H9 (cell line): ENCODE measurements at regions not wholly inside any gene's neighbourhood (a gene's known extent, or its start where the extent isn't known, plus 50 kb on each side); places are given as distances from the start of the nearest gene placed in this dataset.

Experiments
- DNase-seq: peaks from one replicate; pipeline ENCODE4 v3.0.0-alpha.2; 2017
- H2AFZ ChIP-seq: one replicate; pipeline ENCODE4 v1.6.1; 2013; ENCODE audit warnings: mild to moderate bottlenecking, low read length, control low read depth, moderate library complexity
- H2AK5ac ChIP-seq: 2 replicates; pipeline ENCODE4 v1.6.1; 2013; ENCODE audit warnings: low read length, control low read depth, mixed read lengths; ENCODE audit not compliant: insufficient read length
- H2BK120ac ChIP-seq: one replicate; pipeline ENCODE4 v1.6.1; 2013; ENCODE audit warnings: low read depth, mild to moderate bottlenecking, low read length, control low read depth, inconsistent platforms; ENCODE audit not compliant: poor library complexity, severe bottlenecking
- H2BK12ac ChIP-seq: 2 replicates; pipeline ENCODE4 v1.6.1; 2013; ENCODE audit warnings: low read length, control low read depth, mixed read lengths, low read depth; ENCODE audit not compliant: insufficient read length
- H2BK15ac ChIP-seq: 2 replicates; pipeline ENCODE4 v1.6.1; 2013; ENCODE audit warnings: low read depth, low read length, control low read depth
- H2BK20ac ChIP-seq: one replicate; pipeline ENCODE4 v1.6.1; 2013; ENCODE audit warnings: low read depth, mild to moderate bottlenecking, low read length, control low read depth, inconsistent platforms; ENCODE audit not compliant: poor library complexity, severe bottlenecking
- H2BK5ac ChIP-seq: 2 replicates; pipeline ENCODE4 v1.6.1; 2013; ENCODE audit warnings: low read length, control low read depth, mixed read lengths; ENCODE audit not compliant: insufficient read length
- H3K14ac ChIP-seq: 2 replicates; pipeline ENCODE4 v1.6.1; 2013; ENCODE audit warnings: low read length, control low read depth; ENCODE audit not compliant: insufficient read depth
- H3K18ac ChIP-seq: 2 replicates; pipeline ENCODE4 v1.6.1; 2013; ENCODE audit warnings: low read depth, mild to moderate bottlenecking, mixed read lengths, low read length, control low read depth; ENCODE audit not compliant: insufficient read length
- H3K23ac ChIP-seq: 2 replicates; pipeline ENCODE4 v1.6.1; 2013; ENCODE audit warnings: low read length, control low read depth, mixed read lengths, low read depth; ENCODE audit not compliant: insufficient read length
- H3K23me2 ChIP-seq: 2 replicates; pipeline ENCODE4 v1.6.1; 2013; ENCODE audit warnings: low read depth, mild to moderate bottlenecking, mixed read lengths, low read length, control low read depth; ENCODE audit not compliant: insufficient read length, poor library complexity, severe bottlenecking
- H3K27ac ChIP-seq: 2 replicates; pipeline ENCODE4 v1.5.1; 2013; ENCODE audit warnings: low read length, control low read depth, mixed read lengths, low read depth; ENCODE audit not compliant: insufficient read length
- H3K27me3 ChIP-seq: 2 replicates; pipeline ENCODE4 v1.6.1; 2013; ENCODE audit warnings: low read length, control low read depth, inconsistent platforms; ENCODE audit not compliant: insufficient read depth
- H3K4ac ChIP-seq: 2 replicates; pipeline ENCODE4 v1.6.1; 2013; ENCODE audit warnings: low read depth, mild to moderate bottlenecking, control low read depth, inconsistent platforms, low read length, moderate library complexity
- H3K4me1 ChIP-seq: 2 replicates; pipeline ENCODE4 v1.6.1; 2013; ENCODE audit warnings: low read length, control low read depth, inconsistent platforms; ENCODE audit not compliant: insufficient read depth
- H3K4me2 ChIP-seq: 2 replicates; pipeline ENCODE4 v1.6.1; 2013; ENCODE audit warnings: low read length, control low read depth, mixed read lengths; ENCODE audit not compliant: insufficient read length, insufficient read depth
- H3K56ac ChIP-seq: 2 replicates; pipeline ENCODE4 v1.6.1; 2013; ENCODE audit warnings: low read depth, mild to moderate bottlenecking, mixed read lengths, low read length, control low read depth; ENCODE audit not compliant: insufficient read length
- H3K79me1 ChIP-seq: 2 replicates; pipeline ENCODE4 v1.6.1; 2013; ENCODE audit warnings: low read depth, mild to moderate bottlenecking, moderate library complexity, low read length, control low read depth, inconsistent platforms; ENCODE audit not compliant: insufficient read depth, poor library complexity, severe bottlenecking
- H3K79me2 ChIP-seq: 2 replicates; pipeline ENCODE4 v1.6.1; 2013; ENCODE audit warnings: low read length, control low read depth, inconsistent platforms; ENCODE audit not compliant: insufficient read depth
- H3K9ac ChIP-seq: 2 replicates; pipeline ENCODE4 v1.6.1; 2013; ENCODE audit warnings: low read length, control low read depth, mixed read lengths; ENCODE audit not compliant: insufficient read length; ENCODE audit errors: extremely low read depth
- H3K9me3 ChIP-seq: one replicate; pipeline ENCODE4 v1.6.1; 2013; ENCODE audit warnings: low read depth, low read length, inconsistent platforms; ENCODE audit not compliant: control insufficient read depth
- H3T11ph ChIP-seq: one replicate; pipeline ENCODE4 v1.6.1; 2013; ENCODE audit warnings: mild to moderate bottlenecking, low read length, control low read depth, inconsistent platforms
- H4K20me1 ChIP-seq: one replicate; pipeline ENCODE4 v1.6.1; 2013; ENCODE audit not compliant: control insufficient read depth, insufficient read length, insufficient read depth
- H4K5ac ChIP-seq: 2 replicates; pipeline ENCODE4 v1.6.1; 2013; ENCODE audit warnings: low read depth, mild to moderate bottlenecking, mixed read lengths, low read length, control low read depth; ENCODE audit not compliant: insufficient read length
- H4K8ac ChIP-seq: replicated peaks from 2 replicates; pipeline ENCODE4 v1.6.1; 2013; ENCODE audit warnings: low read length, control low read depth, mixed read lengths, low read depth; ENCODE audit not compliant: insufficient read length
- H4K91ac ChIP-seq: 2 replicates; pipeline ENCODE4 v1.6.1; 2013; ENCODE audit warnings: low read depth, mild to moderate bottlenecking, moderate library complexity, mixed read lengths, low read length, control low read depth; ENCODE audit not compliant: insufficient read length
- H3K27ac Mint-ChIP-seq, 3 experiments: 2 replicates in 2 of 3; 3 replicates in 1 of 3; pipeline ENCODE4 v1.8.0; 2020 to 2021; ENCODE audit warnings: mixed read lengths in 3 of 3, mild to moderate bottlenecking in 1 of 3, moderate library complexity in 1 of 3
- H3K27me3 Mint-ChIP-seq: 2 replicates; pipeline ENCODE4 v1.8.0; 2021; ENCODE audit warnings: low read depth, mild to moderate bottlenecking, moderate library complexity, mixed read lengths
- H3K36me3 Mint-ChIP-seq, 3 experiments: 2 replicates in 2 of 3; 3 replicates in 1 of 3; pipeline ENCODE4 v1.8.0; 2020 to 2021; ENCODE audit warnings: low read depth in 3 of 3, mixed read lengths in 3 of 3; ENCODE audit not compliant: insufficient read depth in 1 of 3
- H3K4me1 Mint-ChIP-seq, 2 experiments: 2 replicates each; pipeline ENCODE4 v1.8.0; 2020; ENCODE audit warnings: mixed read lengths in 2 of 2
- H3K4me3 Mint-ChIP-seq, 2 experiments: 2 replicates in 1 of 2; 3 replicates in 1 of 2; pipeline ENCODE4 v1.8.0; 2020 to 2021; ENCODE audit warnings: mild to moderate bottlenecking in 2 of 2, mixed read lengths in 2 of 2, moderate library complexity in 1 of 2
- H3K9me3 Mint-ChIP-seq, 2 experiments: 2 replicates in 1 of 2; 3 replicates in 1 of 2; pipeline ENCODE4 v1.8.0; 2020; ENCODE audit warnings: mild to moderate bottlenecking in 2 of 2, mixed read lengths in 2 of 2, moderate library complexity in 1 of 2
- CTCF ChIP-seq: fragments of 200-600 bp; sonication (generic); conservative IDR thresholded peaks from 3 replicates; pipeline ENCODE4 v1.8.0; 2021; ENCODE audit warnings: antibody characterized with exemption, mild to moderate bottlenecking
- WGBS: extraction: QIAGEN DNeasy Blood & Tissue Kit; methylation state at CpG from one replicate; pipeline ENCODE4 v1.1.7; 2013; ENCODE audit warnings: missing lambda C conversion rate, low lambda C conversion rate, mixed read lengths; ENCODE audit not compliant: insufficient read length; ENCODE audit errors: extremely low coverage; 5-methylcytosine and 5-hydroxymethylcytosine counted together

- H3K4me2 ChIP-seq = no peak overlapping the region
- peaks cover 3% of the 10 kb centered on the region for H3K27me3 Mint-ChIP-seq
- no peak overlapping the region for H3K4ac ChIP-seq
- no peak overlapping the region for H2BK20ac ChIP-seq
- peaks cover 2 to 7% of the 10 kb centered on the region in 2 experiments; a peak in 3 of 4 replicates for H3K4me1 Mint-ChIP-seq
- H2BK15ac ChIP-seq = no peak overlapping the region
- H3K4me1 ChIP-seq = no peaks in the 10 kb centered on the region
- no peak overlapping the region for H3K18ac ChIP-seq
- no peak for DNase-seq
- no peak overlapping the region for H3T11ph ChIP-seq
- H3K27ac Mint-ChIP-seq = peak overlapping the region in 1 of 3 experiments; percentile 44; a peak in 1 of 7 replicates
- no peak overlapping the region for H3K14ac ChIP-seq
- no peak overlapping the region for H2BK12ac ChIP-seq
- H3K36me3 Mint-ChIP-seq = no peaks in the 10 kb centered on the region
- H3K56ac ChIP-seq = no peak overlapping the region
- no peaks in the 10 kb centered on the region for H3K79me1 ChIP-seq
- H3K23me2 ChIP-seq = no peaks in the 10 kb centered on the region
- no peaks in the 10 kb centered on the region for H3K27me3 ChIP-seq
- H2AK5ac ChIP-seq = no peak overlapping the region
- H3K9me3 ChIP-seq = no peaks in the 10 kb centered on the region
- H2BK120ac ChIP-seq = no peak overlapping the region
- H3K23ac ChIP-seq = no peak overlapping the region
- no CpG with 5 or more reads among the region's 2 CpGs for WGBS
- H2AFZ ChIP-seq = no peak overlapping the region
- H3K9ac ChIP-seq = no peak overlapping the region
- H4K8ac ChIP-seq = no peak overlapping the region
- TF ChIP-seq CTCF = no peak
- H4K20me1 ChIP-seq = no peaks in the 10 kb centered on the region
- no peaks in the 10 kb centered on the region for H3K9me3 Mint-ChIP-seq
- H3K27ac ChIP-seq = no peak overlapping the region
- no peak overlapping the region for H4K5ac ChIP-seq
- H2BK5ac ChIP-seq = no peak overlapping the region
- H4K91ac ChIP-seq = no peak overlapping the region
- H3K4me3 Mint-ChIP-seq = no peak overlapping the region
- H3K79me2 ChIP-seq = no peaks in the 10 kb centered on the region
These were observed 135.9 kb upstream of the MDM1 start for GRCh38 chr12:68468036-68468435.
